ENCODE measurements at regions not wholly inside any gene's neighbourhood (a gene's known extent, or its start where the extent isn't known, plus 50 kb on each side); places are given as distances from the start of the nearest gene placed in this dataset.
"Not testable (repeated sequence)": the region's sequence is repeated elsewhere in the genome, so short reads cannot be mapped to it uniquely, and the experiment has no call there.

DNA sequence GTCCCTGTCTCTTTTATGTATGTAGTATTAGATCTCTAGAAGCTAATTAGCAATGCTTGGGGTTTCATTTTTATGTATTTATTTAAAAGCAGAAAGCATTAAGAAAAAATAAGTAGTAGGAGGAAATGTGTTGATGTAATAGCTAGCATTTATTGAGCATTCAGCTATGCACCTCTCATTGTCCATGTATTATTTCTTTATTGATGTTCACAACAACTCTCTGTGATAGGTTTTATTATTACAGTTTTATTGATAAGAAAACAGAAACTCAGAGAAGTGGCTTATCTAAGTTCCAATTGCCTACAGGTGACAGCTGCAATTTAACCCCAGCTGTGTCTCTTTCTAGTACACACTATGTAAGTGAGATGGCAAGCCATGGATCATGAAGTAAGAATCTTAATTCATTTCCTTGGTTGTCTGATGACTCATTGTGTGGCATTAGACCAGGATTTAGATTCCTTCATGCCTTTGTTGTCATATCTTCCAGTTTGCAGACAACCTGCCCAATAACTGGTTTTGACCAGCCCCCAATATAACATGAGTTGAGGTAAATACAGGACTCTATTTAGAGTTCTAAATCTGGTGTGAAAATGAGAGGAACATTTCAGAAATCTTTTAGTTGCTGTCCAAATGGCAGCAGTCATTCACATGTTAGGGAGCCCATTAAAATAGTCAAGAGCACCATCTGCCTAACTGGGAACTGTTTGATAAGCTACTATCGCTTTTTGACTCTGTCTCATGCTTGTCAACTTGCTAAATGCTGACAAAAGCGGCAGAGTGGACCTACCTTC lies 170.8 kb upstream of the PHACTR1 start:
- WGBS, result 68% methylated on average over 2 of the region's 2 CpGs
- H3K27ac ChIP-seq, result no peak overlapping the region
- H3K27me3 ChIP-seq, result no peaks in the 10 kb centered on the region
- TF ChIP-seq, protein P1, sequence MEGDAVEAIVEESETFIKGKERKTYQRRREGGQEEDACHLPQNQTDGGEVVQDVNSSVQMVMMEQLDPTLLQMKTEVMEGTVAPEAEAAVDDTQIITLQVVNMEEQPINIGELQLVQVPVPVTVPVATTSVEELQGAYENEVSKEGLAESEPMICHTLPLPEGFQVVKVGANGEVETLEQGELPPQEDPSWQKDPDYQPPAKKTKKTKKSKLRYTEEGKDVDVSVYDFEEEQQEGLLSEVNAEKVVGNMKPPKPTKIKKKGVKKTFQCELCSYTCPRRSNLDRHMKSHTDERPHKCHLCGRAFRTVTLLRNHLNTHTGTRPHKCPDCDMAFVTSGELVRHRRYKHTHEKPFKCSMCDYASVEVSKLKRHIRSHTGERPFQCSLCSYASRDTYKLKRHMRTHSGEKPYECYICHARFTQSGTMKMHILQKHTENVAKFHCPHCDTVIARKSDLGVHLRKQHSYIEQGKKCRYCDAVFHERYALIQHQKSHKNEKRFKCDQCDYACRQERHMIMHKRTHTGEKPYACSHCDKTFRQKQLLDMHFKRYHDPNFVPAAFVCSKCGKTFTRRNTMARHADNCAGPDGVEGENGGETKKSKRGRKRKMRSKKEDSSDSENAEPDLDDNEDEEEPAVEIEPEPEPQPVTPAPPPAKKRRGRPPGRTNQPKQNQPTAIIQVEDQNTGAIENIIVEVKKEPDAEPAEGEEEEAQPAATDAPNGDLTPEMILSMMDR (IDR thresholded peaks at IDR 0.05), result no peak
- TF ChIP-seq POLR2A (IDR thresholded peaks at IDR 0.05), result no peak
- no peak for TF ChIP-seq POLR2AphosphoS5 (IDR thresholded peaks at IDR 0.05)
- TF ChIP-seq EP300 (IDR thresholded peaks at IDR 0.05), result no peak
- no peaks in the 10 kb centered on the region for H3K9me3 ChIP-seq
- H3K36me3 ChIP-seq, result no peaks in the 10 kb centered on the region
- no peak for DNase-seq (ENCODE audit: low spot score in 2 of 2)
- H3K4me1 ChIP-seq, result peaks cover 4% of the 10 kb centered on the region
- H3K4me3 ChIP-seq, result no peak overlapping the region

GRCh38 chr6:12546410-12547002 lies 170.1 kb upstream of the PHACTR1 start:
- WGBS, result 67% methylated on average over 4 of the region's 4 CpGs
- no peak for DNase-seq (ENCODE audit: low spot score in 2 of 2)
- Histone ChIP-seq H3K27me3 (no peaks in the 10 kb centered on the region), H3K9me3 (no peaks in the 10 kb centered on the region), H3K4me1 (peaks cover 4% of the 10 kb centered on the region), H3K4me3 (no peak overlapping the region), H3K27ac (no peak overlapping the region), H3K36me3 (no peaks in the 10 kb centered on the region)
- TF ChIP-seq POLR2AphosphoS5 (IDR thresholded peaks at IDR 0.05) (no peak), EP300 (IDR thresholded peaks at IDR 0.05) (no peak), POLR2A (IDR thresholded peaks at IDR 0.05) (no peak)
- TF ChIP-seq, protein P1 (IDR thresholded peaks at IDR 0.05), result no peak

DNA sequence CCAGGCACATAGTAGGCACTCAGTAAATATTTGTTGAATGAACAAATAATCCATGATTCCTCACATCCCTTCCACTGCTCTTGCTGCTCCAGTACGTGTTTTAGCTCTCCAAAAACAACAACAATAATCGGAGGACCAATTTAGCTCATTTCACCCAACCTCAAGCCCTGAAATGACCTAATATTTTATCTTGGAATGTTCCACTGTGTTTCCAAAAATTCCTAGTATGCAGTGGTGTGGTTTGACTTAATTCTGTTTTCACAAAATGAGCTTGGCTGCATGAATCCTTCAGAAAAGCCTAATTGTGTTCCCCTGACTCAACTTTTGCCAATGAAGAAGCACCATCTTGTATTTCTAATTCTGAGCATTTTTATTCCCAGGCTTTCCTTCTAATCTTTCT lies 168.0 kb upstream of the PHACTR1 start:
- Histone ChIP-seq H3K4me3 (no peak overlapping the region), H3K36me3 (no peaks in the 10 kb centered on the region), H3K27ac (no peak overlapping the region), H3K9me3 (no peaks in the 10 kb centered on the region), H3K27me3 (no peaks in the 10 kb centered on the region), H3K4me1 (peaks cover 4% of the 10 kb centered on the region)
- 70% methylated on average over 2 of the region's 2 CpGs for WGBS
- no peak for DNase-seq (ENCODE audit: low spot score in 2 of 2)
- TF ChIP-seq, protein P1 (IDR thresholded peaks at IDR 0.05), result no peak
- TF ChIP-seq EP300 (IDR thresholded peaks at IDR 0.05) (no peak), POLR2AphosphoS5 (IDR thresholded peaks at IDR 0.05) (no peak), POLR2A (IDR thresholded peaks at IDR 0.05) (no peak)

DNA sequence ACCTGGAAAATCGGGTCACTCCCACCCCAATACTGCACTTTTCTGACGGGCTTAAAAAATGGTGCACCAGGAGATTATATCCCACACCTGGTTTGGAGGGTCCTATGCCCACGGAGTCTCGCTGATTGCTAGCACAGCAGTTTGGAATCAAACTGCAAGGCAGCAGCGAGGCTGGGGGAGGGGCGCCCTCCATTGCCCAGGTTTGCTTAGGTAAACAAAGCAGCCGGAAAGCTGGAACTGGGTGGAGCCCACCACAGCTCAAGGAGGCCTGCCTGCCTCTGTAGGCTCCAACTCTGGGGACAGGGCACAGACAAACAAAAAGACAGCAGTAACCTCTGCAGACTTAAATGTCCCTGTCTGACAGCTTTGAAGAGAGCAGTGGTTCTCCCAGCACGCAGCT lies 167.1 kb upstream of the PHACTR1 start:
- 95% methylated on average over 6 of the region's 8 CpGs for WGBS
- not testable (repeated sequence) for H3K4me3 ChIP-seq; H3K9me3 ChIP-seq; H3K27me3 ChIP-seq; H3K36me3 ChIP-seq; H3K4me1 ChIP-seq; H3K27ac ChIP-seq; DNase-seq (ENCODE audit: low spot score in 2 of 2)

DNA sequence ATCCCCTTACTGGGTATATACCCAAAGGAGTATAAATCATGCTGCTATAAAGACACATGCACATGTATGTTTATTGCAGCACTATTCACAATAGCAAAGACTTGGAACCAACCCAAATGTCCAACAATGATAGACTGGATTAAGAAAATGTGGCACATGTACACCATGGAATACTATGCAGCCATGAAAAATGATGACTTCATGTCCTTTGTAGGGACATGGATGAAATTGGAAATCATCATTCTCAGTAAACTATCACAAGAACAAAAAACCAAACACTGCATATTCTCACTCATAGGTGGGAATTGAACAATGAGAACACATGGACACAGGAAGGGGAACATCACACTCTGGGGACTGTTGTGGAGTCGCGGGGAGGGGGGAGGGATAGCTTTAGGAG lies 161.7 kb upstream of the PHACTR1 start:
- not testable (repeated sequence) for H3K27me3 ChIP-seq; H3K4me3 ChIP-seq; DNase-seq (ENCODE audit: low spot score in 2 of 2); H3K4me1 ChIP-seq; H3K36me3 ChIP-seq; H3K27ac ChIP-seq; H3K9me3 ChIP-seq
- 100% methylated on average over 2 of the region's 2 CpGs for WGBS

GRCh38 chr6:12555267-12555666 lies 161.3 kb upstream of the PHACTR1 start:
- Histone ChIP-seq H3K4me1 (no peaks in the 10 kb centered on the region), H3K27me3 (no peaks in the 10 kb centered on the region), H3K36me3 (no peaks in the 10 kb centered on the region), H3K4me3 (no peak overlapping the region), H3K27ac (no peak overlapping the region), H3K9me3 (no peaks in the 10 kb centered on the region)
- no peak for TF ChIP-seq POLR2AphosphoS5 (IDR thresholded peaks at IDR 0.05)
- TF ChIP-seq POLR2A (IDR thresholded peaks at IDR 0.05), result no peak
- TF ChIP-seq, protein P1 (IDR thresholded peaks at IDR 0.05), result no peak
- TF ChIP-seq EP300 (IDR thresholded peaks at IDR 0.05), result no peak
- 70% methylated on average over 2 of the region's 2 CpGs for WGBS
- DNase-seq (ENCODE audit: low spot score in 2 of 2), result no peak

All from suprapubic skin (tissue), 4 donors.